ENCODE measurements at regions not wholly inside any gene's neighbourhood (a gene's known extent, or its start where the extent isn't known, plus 50 kb on each side); places are given as distances from the start of the nearest gene placed in this dataset.

DNA sequence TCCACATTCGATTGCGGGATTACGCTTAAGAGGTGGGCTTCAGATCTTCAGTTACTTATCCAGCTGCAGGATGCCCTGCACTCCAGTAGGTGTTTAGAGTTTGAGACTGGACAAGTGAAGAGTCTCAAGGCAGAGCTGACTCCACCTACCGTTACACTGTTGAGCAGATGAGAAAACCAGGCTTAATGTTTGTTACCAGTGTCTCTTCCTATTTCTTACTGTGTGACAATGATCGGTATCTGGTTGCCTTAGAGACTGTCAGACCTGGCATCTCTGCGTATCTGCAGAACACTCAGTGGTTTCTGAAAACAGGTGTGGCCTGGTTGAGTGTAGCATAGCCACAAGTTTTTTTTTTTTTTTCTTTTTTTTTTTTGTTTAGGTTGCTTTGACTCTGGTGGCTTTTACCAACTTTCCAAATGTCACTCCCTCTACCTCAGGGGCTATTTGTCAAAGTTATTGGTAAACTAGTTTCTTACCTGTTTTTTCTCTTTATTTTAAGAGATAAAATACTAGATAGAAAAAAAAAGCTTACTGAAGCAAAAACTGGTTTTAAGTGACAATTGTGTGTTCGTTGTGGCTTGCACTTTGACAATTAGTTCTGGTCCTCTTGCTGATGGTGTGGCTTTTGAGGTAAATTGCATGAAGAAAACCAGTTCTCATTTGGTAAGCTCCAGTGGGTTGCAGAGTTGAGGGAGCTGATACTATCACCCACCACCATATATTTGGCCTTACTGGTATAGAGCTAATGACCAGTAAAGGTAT lies 284.8 kb downstream of the ETS1 start:
- no peak for DNase-seq (ENCODE audit: extremely low read depth, low read depth, low spot score)

DNA sequence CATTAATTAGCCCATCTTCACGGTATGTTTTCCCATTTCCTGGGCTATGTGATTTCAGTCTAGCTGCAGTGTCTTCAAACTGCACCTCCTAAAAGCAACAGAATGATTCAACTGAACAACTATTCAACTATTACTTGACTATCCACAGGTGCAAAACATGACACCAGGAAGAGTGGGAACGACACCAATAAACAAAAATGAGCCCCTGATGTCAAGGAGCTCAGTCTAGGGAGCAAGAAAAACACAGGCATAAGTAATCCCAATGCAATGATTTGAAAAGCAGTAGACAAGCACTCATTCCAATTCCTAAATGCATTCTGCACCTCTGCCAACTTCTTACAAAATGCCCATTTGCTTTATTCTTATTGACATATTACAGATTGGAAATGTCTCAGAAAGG lies 285.6 kb downstream of the ETS1 start:
- DNase-seq (ENCODE audit: extremely low read depth, low read depth, low spot score) = no peak

DNA sequence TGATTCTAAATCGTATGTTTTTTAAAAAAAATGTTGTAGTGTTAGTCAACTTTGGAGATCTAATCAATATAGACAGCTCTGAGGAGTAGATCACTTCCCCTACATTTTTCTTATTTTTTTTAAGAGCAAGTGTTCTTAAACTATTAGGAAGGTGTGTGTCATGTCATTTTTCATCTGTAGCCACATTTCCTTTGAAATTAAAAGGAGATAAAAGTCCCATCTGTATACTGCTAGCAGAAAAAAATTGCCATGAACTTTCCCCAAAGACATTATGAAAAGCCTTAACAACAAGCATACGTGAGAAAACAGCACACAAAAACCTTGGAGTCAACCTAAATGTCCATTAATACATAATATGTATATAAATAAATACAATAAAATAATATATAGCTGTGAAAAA lies 286.6 kb downstream of the ETS1 start:
- DNase-seq (ENCODE audit: extremely low read depth, low read depth, low spot score) = no peak

GRCh38 chr11:128299132-128299726 lies 288.1 kb downstream of the ETS1 start:
- DNase-seq (ENCODE audit: extremely low read depth, low read depth, low spot score) = no peak

DNA sequence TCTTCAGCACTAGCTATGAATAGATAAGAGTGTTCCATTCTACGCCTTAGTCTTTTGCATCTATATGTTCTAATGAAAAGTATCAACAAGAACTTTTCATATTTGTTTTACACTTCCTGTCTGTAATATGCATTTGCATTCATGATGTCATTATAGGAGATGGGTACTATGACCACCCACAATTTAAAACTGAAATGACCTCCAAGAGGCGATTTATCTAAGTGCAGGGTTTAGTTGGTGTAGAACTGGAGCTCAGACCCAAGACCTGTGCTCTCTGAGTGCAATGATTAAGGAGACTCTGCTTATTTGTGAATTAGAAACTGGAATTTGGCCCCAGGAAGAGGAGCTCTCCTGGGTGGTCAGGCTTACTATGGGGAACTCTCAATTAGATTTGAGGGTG lies 289.1 kb downstream of the ETS1 start:
- no peak for DNase-seq (ENCODE audit: extremely low read depth, low read depth, low spot score)

- no peak for DNase-seq (ENCODE audit: extremely low read depth, low read depth, low spot score)
Observed at GRCh38 chr11:128297805-128298204, 289.6 kb downstream of the ETS1 start.

DNA sequence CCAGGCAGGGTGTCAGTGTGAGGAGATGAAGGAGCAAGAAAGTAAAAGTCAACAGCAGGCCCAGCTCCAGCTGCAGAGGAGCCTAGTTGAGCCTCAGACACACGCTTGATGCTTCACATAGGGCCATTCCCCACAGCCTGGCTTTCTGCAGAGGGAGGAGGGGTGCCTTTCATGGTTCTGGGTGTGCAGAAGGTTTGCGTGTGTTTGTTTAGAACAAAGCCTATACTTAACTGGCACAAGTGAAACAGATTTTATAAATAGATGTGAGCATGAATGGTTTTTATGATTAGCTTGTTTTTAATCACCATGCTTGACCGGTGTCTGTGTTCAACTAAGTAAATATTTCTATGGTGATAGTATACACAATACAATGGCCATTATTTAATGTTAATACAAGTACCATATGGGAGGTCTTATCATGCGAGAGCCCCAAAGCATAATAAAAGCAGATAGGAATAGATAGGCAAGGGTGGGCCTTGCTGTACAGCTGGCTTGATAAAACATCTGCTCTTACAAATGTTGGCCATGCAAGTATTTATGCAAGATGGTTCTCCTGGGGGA lies 290.2 kb downstream of the ETS1 start:
- DNase-seq (ENCODE audit: extremely low read depth, low read depth, low spot score) = no peak

GRCh38 chr11:128294671-128295050 lies 292.7 kb downstream of the ETS1 start:
- DNase-seq (ENCODE audit: extremely low read depth, low read depth, low spot score) = no peak

DNA sequence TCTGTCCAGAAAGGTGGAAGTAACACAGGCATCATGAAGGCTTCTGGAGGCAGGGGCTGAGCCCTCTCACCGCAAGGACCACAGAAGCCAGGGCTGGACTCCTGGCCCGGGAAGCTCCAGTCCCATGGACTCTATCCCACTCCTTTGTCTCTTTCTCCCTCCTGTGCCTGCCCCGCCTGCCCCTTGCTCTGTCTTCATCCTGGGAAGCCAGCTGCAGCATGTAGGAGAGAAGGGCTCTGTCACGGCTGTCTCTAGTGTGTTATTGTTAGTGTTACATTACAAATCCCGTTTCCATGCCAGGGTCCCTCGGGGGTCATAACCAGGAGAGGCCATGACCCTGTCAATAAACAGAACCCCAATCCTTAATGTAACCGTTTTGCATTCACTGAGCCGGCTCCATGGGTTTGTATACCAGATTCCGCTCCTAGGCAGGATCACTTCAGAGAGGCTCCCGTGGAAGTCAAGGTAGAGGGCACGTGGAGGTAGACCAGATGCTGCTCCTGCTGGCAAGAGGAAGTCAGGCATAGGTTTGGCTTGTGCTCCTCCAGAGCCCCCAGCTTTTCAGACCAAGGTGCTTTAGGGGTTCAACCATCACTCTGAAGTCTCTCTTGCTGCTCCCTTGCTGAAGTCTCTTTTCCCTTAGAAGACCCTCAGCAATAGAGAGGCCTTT lies 293.2 kb downstream of the ETS1 start:
- no peak for DNase-seq (ENCODE audit: extremely low read depth, low read depth, low spot score)

DNA sequence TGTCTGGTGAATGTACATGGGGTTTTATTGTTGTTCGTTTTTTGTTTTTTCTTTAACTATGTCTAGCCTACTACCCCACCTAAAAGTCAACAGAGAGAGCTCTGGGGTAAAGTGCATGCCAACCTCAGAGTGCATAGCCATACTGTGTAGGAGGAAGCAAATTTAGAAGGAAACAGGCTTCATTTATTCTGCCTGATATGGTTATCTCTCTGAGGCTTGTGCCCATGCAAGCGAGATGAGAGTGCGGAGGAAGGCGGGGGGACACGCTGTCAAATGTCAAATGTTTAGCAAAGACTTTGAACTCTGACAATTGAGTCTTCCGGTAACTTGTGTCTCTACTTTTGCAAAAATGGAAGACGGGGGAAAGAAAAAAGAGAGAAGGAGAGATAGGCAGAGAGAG lies 295.5 kb downstream of the ETS1 start:
- no peak for DNase-seq (ENCODE audit: extremely low read depth, low read depth, low spot score)

DNA sequence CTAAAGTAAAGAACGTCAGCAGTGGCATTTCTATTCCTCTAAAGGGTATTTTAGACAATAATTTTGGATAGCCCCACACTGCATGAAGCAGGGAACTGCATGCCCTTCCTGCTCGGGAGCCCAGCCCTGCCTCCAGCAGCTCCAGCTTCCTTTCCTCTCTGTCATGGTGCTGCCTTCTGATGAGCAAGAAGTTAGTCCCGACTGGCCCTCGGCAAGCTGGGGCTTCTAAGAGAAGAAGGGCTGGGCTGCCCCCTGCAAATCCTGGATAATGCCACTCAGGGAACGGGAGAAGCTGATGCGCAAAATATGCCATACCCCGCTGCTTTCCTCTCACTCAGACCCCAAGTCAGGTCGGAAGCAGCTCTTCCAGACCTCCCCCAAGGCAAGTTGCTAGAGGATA lies 296.4 kb downstream of the ETS1 start:
- no peak for DNase-seq (ENCODE audit: extremely low read depth, low read depth, low spot score)

DNA sequence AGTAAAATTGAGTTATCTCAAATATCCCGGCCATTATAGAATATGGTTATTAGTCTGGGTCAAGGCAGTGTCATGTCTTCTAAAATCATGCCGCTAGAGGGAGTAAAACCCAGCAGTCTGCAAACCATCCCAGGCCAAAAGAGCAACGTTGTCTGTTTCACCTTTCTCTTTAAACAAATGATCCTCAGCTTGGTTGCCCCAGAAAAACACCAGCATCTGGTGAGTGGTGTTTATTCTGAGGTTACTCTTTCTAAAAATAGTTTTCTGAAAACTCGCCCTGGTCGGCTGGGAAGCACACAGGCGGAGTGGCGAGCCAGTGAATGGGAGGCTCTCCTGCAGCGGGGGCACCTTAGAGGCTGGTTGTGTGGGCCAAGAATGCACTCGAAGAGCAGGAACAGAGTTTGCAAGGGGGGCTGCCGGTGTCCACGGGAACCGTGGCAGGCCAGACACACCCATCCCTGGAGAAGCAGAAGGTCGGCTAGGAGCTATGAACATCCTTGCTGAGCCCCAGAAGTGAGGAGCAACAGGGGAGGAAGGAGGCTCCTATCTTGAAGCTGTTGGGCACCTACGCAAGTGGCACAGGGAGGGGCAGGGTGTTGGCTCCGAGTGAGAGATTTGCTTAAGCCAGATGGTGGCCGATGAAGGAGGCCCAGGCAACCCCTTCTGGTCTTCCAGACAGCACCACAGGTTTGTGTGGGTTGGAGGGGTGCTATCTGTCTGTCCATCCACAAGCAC lies 297.1 kb downstream of the ETS1 start:
- DNase-seq (ENCODE audit: extremely low read depth, low read depth, low spot score) = peak; percentile 76

DNA sequence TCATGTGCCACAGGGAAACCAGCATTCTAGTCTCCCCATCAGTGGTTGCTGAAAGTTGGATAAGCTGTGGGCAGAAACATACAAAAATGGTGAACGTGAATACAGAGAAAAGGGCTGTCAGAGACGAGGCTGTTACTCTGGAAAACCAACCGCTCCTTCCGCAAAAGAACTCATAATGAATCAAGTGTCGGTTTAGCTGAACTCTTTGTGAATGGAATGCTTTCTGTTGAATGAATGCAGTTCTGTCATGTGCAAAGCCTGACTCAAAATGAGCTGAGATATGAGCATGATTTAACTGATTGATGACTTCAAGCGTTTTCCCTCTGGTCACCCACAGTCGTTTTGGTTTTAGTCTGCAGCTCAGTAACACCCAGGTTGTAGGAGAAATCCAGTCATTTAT lies 298.3 kb downstream of the ETS1 start:
- no peak for DNase-seq (ENCODE audit: extremely low read depth, low read depth, low spot score)

DNA sequence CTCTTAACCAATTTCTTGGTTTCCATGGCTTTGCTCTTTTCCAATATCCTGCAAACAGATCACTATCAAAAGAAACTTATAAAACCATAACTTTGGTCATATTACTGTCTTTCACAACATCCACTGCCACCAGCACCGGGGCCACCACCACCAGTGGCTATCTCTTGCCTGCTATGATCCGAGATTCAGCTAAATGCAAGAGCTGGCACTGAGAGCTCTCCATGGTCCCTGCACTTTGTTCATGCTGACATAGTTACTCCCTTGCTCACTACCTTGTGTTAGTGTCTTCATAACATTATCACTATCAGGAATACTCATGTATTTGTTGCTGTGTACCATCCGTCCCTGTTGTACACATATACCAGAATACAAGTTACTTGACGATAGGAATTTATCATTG lies 299.0 kb downstream of the ETS1 start:
- DNase-seq (ENCODE audit: extremely low read depth, low read depth, low spot score) = no peak

- no peak for DNase-seq (ENCODE audit: extremely low read depth, low read depth, low spot score)
Observed at GRCh38 chr11:128285321-128285720, 302.0 kb downstream of the ETS1 start.

DNA sequence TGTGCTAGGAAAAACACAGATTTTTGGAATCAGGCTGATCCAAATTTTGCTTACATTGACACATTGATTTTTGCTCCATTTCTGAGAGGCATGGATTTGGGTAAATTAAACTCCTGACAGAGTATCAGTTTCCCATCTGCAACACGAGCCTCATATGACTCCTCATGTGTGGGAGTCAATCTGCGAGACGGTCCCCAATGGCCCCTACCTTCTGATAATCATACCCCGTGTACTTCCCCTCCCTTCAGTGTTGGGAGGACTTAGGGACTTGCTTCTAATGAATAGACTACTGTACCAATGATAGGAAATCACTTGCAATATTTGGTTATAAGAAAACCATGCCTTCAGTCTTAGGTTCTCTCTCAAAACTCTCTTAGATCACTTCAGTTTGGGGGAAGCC lies 302.7 kb downstream of the ETS1 start:
- no peak for DNase-seq (ENCODE audit: extremely low read depth, low read depth, low spot score)

- DNase-seq (ENCODE audit: extremely low read depth, low read depth, low spot score) = no peak
Observed at GRCh38 chr11:128283451-128283850, 303.9 kb downstream of the ETS1 start.

DNA sequence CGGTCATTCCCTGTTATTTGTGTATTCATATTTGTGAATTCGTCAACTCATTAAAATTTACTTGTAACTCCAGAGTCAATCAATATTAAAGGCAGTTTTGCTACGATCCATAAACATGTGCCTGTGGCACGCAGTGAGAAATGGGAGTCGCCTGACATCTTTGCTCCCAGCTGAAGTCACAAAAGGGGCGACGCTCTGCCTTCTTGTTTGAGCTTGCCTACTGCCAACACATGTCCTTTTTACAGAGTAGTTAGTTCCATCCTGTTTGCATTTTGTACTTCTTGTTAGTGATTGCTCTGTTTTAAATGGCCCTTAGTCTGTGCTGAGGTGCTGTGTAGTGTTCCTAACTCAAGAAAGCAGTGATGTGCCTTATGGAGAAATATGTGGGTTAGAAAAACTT lies 305.3 kb downstream of the ETS1 start:
- DNase-seq (ENCODE audit: extremely low read depth, low read depth, low spot score) = no peak

- DNase-seq (ENCODE audit: extremely low read depth, low read depth, low spot score) = no peak
Observed at GRCh38 chr11:128279866-128280265, 307.5 kb downstream of the ETS1 start.

DNA sequence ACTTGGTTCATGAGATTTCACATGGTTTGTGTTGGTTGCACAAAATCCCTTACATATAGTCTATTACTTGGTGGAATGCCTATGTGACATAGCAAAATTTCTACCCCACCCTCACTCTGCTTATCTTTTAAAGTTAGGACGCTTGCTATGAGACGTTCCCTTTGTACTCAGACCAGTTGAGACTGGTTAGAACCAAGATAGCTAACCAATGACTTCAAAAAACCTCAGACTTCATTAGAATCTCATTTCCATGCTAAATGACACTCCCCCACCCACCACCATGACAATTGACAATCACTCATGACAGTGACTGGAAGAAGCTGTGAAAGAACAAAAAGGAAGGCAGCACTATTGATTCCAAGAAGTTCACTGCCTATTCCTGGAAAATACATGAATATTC lies 313.6 kb downstream of the ETS1 start:
- no peak for DNase-seq (ENCODE audit: extremely low read depth, low read depth, low spot score)

- DNase-seq (ENCODE audit: extremely low read depth, low read depth, low spot score) = no peak
Observed at GRCh38 chr11:128271401-128271800, 316.0 kb downstream of the ETS1 start.
